HG03066 (cell line): ENCODE measurements at regions not wholly inside any gene's neighbourhood (a gene's known extent, or its start where the extent isn't known, plus 50 kb on each side); places are given as distances from the start of the nearest gene placed in this dataset.

Source experiments
- ATAC-seq: cut with Tn5 transposase; IDR thresholded peaks from one replicate; pipeline ENCODE4 v1.9.1; 2021; ENCODE audit warnings: low read depth; ENCODE audit not compliant: unreplicated experiment

- no peak for ATAC-seq
These were observed 102.8 kb upstream of the SEMA6D start for GRCh38 chr15:47614360-47615011.

GRCh38 chr15:47616876-47617275, 100.4 kb upstream of the SEMA6D start:
- ATAC-seq = no peak

GRCh38 chr15:47618241-47618640, 99.1 kb upstream of the SEMA6D start:
- no peak for ATAC-seq

- ATAC-seq = no peak
These were observed 96.2 kb upstream of the SEMA6D start for GRCh38 chr15:47620960-47621681.

- ATAC-seq = no peak
These were observed 95.2 kb upstream of the SEMA6D start for GRCh38 chr15:47622055-47622454.

- ATAC-seq = no peak
These were observed 92.8 kb upstream of the SEMA6D start for GRCh38 chr15:47624503-47624902.

- ATAC-seq = no peak
These were observed 78.3 kb upstream of the SEMA6D start for GRCh38 chr15:47639042-47639441.

GRCh38 chr15:47640079-47640478, 77.2 kb upstream of the SEMA6D start:
- no peak for ATAC-seq

GRCh38 chr15:47640901-47641300, 76.4 kb upstream of the SEMA6D start:
- ATAC-seq = no peak

GRCh38 chr15:47644722-47645121, 72.6 kb upstream of the SEMA6D start:
- ATAC-seq = no peak

- ATAC-seq = no peak
These were observed 66.7 kb upstream of the SEMA6D start for GRCh38 chr15:47650564-47650963.

GRCh38 chr15:47652328-47652727, 65.0 kb upstream of the SEMA6D start:
- no peak for ATAC-seq

- no peak for ATAC-seq
These were observed 64.5 kb upstream of the SEMA6D start for GRCh38 chr15:47652844-47653243.

- no peak for ATAC-seq
These were observed 55.6 kb upstream of the SEMA6D start for GRCh38 chr15:47661661-47662180.

GRCh38 chr15:47663101-47663500, 54.2 kb upstream of the SEMA6D start:
- ATAC-seq = no peak
